Hematopoietic multipotent progenitor cell (in vitro differentiated cells): ENCODE measurements at regions not wholly inside any gene's neighbourhood (a gene's known extent, or its start where the extent isn't known, plus 50 kb on each side); places are given as distances from the start of the nearest gene placed in this dataset.
A peak's percentile ranks its signal among the peaks of the same experiment; 100 is the strongest.
"Not testable (repeated sequence)": the region's sequence is repeated elsewhere in the genome, so short reads cannot be mapped to it uniquely, and the experiment has no call there.

Source experiments
- DNase-seq, 3 donors: peaks; one replicate each; pipeline ENCODE4 v3.0.0-alpha.2; 2011 to 2015; ENCODE audit warnings: low read depth in 2 of 3, low spot score in 2 of 3

DNA sequence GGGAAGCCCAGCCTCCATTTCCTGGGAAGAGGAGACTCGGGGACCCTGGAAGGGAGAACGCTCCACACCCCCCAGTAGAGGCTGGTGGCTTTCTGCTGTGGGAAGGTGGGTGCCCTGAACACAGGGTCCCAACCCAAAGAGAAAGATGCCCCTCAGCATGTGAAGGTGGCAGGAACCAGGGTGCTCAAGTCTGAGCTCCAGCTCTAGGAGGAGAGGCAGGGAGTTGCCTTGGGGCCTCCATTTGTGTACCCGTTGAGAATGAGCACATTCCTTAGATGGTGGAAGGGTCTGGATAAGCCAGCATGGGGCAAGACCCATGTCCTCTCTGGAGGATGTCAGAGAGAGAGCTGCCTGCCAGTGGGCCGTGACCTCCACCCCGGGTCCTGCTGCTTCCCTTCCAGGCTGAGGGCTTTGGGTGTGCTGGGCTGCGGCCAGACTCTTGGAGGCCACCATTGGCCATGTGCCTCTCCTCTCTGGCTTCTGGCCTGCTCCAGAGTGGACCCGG, 212.4 kb downstream of the TBC1D2B start:
- no peak for DNase-seq

DNA sequence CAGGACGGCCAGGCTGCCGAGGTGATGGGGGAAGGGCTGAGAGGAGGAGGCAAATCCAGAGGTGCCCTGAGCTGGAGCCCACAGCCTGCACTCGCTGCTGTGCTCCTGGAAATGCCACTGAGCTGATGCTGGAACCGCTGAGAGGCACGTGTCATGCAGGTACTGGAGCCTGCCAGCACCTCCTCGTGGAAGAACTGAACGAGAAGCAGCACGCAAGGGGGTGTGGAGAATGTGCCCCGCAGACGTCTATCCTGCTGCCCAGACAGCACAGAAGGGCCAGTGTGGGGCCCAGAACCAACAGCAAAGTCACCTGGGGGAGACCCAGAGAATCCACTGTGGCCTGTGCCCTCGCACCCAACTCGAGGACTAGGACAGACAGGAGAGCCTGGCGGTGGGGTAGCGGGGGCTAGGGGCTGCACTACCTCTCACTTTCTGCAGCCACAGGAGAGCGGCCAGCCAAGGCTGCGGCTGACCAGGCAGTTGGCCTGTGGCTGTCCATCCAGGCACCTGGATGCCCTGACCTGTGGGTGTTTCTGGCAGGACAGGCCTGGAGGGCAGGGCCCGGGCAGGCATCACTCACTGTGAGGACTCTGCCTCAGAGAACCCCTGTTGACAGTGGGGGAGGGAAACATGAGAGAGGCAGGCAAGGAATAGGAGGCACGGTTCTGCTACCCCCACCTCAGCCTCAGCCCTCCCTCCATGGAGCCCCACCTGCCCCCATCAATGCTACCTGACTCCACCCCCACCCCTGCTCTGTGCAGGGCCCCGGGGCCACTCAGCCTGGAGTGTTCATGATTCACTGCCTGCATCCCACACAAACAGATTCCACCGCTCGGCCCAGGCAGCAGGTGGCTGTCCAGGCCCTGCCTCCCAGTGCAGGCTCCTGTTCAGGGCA, 213.1 kb downstream of the TBC1D2B start:
- DNase-seq, result no peak

DNA sequence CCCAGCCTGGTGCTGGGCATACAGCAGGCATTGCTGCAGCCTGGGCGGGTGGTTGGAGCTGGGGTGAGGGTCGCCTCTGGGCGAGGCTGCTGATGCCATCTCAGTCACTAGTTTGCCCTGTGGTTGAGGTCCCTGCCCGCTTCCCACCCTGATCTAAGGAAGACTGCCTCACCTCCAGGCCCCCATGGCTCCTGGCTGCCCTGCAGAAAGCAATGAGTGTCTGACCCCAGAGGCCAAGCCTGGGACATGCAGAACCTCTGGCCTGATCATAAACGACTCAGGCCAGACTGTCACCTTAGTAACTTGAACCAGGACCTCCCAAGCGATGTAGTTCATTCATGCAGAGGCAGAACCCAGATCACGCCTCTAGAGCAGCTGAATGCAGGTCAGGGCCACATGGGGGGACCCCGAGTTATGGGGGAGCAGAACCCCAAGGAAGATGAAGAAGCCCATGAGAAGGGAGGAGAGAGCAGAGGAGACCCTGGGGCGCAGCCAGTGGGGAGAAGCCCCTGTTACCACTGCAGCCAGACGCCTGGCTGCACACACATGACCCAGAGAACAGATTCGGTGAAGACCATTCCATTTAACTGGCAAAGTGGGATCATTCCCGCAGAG, 213.9 kb downstream of the TBC1D2B start:
- no peak for DNase-seq

DNA sequence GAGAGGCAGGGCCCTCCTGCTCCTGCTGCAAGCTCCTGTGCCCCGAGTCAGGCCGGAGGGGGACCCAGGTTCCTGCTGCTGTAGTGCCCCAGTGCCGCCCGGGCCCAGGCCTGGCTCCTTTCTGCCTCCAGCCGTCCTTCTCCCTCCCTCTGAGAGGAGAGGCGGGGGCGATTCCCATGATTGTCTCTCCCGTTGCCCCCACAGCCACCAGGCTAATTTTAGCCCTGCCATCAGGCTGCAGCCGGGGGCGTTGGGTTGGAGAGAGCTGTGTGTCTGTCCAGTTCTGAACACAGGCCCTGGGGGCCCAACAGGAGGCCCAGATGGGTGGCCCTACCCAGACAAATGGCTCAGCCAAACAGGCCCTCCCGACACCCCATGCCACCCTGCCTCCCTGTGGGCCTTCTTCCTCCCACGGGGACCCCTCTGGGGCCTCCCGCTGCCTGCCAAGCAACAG, 214.8 kb downstream of the TBC1D2B start:
- DNase-seq, result no peak

DNA sequence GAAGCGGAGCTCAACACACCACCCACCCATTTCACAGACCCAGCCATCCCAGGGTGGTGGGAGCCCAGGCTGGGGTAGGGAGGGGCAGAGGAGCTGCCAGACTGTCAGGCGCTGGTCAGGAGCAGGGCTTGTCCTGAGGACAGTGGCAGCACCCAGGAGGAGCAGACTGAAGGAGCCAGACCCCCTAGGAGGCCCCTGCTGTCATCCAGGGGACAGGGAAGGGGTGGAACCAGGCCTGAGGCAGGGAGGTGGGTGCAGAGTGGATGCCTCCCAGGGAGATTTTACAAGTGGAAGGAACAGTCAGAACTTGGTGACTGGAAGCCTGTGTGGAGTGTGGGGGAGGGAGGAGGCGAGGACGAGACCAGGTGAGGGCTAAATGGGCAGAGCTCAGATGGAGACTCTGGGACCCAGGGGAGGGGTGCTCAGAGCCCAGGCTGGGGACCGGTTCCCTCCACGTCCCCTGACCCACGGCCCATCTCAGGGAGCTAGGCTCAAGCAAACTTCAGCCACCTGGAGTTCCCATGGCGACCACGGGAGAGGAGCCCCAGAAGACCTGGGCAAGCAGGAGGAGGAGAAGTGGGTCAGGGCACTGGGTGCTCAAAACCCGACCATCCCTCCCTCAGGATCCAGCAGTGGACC, 215.4 kb downstream of the TBC1D2B start:
- DNase-seq, result not testable (repeated sequence)

DNA sequence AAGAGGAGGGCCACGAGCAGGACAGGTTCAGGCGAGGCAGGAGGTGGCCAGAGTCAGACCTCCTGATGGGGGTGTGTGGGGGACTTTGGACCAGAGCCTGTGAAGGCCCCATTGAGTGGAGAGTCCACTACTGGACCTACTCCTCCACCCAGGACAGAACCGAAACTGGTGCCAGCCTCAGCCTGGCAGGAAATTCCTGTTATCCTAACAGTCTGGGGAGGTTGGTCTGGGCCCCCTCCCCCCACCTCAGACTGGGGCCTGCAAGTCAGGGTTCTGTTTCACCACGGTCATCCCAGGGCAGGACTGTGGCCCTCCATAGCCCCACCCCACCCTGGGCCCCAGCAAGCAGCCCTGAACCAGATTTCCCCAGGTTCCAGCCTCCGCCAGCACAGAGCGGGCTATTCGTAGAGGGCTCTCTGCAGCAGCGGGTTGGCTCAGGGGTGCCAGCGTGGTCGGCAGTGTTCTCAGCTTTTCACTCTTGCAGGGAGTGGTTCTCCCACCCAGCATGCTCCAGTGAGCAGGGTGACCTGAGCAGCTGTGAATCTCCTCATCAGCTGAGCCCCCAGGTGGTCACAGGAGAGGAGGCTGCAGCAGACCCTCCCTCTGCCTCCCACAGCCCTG, 217.3 kb downstream of the TBC1D2B start:
- no peak for DNase-seq

DNA sequence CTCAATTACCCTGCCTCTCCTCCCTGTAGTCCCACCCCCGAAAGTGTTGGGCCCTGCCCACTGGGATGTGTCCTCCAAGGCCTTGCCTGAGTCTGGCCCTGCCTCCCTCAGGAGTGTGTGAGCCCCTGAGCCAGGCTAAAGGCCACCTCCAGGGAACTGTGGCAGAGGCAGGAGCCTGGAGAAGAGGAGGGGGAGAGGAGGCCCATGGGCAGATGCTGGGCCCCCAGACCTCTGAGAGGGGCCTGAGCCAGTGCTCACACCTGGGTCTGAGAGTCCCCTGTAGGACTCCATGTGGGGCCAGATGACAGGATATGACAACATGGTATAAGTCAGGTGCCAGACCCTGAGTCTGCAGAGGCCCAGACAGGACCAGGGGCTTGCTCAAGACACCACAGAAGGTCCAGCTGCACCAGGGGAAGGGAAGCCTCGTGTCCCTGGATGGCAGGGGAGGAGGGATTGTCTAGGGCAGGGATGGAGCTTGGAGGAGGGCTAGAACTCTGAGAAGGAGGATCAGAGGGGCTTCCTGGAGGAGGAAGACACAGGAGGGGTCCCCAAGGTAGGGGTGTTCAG, 217.9 kb downstream of the TBC1D2B start:
- no peak for DNase-seq

DNA sequence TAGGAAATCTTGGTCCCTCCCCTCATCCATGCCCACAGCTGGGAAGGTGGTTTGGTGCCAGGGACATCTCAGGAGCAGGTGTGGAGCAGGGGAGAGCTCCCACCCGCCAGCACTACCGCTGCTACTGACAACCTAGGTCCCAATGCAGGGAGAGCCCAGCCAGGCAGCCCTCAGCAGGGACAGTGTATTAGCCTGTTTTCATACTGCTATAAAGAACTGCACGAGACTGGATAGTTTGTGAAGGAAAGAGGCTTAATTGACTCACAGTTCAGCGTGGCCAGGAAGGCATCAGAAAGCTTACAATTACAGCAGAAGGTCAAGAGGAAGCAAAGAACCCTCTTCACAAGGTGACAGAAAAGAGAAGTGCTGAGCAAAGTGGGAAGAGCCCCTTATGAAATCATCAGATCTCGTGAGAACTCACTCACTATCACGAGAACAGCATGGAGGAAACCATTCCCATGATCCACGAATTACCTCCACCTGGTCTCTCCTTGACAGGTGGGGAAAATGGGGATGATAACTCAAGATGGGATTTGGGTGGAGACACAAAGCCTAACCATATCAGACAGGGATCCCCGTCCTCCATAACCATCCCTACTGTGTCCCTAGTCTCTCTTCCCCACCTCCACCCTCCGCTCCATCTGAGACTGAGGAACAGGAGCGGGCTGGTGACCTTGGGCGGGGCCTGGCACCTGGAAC, 218.6 kb downstream of the TBC1D2B start:
- peak in 2 of 3 donors; percentile 11 to 43 for DNase-seq

DNA sequence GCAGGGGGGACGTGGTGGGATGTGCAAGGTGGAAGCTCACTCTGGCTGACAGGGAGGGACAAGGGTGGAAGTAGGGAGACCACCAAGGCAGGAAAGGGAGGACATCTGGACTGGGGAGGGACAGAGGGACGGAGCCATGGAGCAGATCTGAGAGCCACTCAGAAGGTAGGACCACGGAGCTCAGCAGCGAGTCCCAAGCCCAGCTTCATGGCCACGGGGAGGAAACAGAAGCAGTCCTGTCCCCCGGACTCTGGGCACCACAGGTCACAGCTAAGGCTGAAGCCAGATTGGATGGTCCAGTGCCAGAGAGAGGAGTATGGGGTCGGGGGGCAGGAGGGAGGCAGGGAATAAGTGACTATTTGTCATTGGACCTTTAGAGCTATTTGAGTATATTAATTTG, 220.1 kb downstream of the TBC1D2B start:
- DNase-seq, result no peak

DNA sequence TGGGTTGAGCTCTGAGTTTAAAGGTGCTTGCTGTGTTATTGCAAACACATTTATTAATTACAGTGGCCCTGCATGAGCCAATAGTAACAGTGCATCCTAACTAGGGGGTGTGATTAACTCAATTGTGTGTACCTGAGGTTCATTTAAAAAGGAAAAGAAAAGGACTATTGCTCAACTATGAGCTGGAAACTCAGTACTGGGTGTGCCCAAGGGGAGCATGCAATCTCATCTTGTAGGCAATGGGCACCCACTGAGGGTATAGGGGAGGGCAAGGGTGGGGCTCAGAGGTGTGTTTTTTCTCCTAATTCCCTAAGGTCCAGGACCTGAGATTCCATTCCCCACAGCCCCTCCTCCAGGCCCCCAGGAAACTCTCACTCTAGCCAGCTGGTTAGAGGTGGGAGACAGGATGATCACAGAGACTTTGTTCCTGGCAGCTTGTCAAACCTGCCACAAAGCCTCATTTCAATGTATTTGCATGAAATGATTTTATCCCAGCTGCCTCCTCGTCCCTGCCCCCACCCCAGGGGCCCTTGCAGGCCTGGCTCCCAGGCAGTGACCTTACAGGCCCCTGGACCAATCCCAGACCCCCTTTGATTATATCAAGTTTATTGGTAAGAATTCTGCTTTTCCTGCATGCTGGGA, 220.7 kb downstream of the TBC1D2B start:
- no peak for DNase-seq

DNA sequence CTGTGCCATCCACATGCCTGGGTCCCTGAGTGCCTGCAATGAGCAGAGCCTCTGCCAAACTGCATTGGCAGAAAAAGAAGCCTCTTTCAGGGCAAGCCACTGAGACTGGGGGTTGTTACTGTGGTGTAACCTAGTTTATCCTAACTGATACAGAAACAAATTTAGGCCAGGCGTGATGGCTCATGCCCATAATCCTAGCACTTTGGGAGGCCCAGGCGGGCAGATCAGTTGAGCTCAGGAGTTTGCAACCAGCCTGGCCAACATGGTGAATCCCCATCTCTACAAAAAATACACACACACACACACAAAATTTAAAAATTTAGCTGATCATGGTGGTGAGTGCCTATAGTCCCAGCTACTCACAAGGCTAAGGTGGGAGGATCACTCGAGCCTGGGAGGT, 221.6 kb downstream of the TBC1D2B start:
- DNase-seq, result no peak

DNA sequence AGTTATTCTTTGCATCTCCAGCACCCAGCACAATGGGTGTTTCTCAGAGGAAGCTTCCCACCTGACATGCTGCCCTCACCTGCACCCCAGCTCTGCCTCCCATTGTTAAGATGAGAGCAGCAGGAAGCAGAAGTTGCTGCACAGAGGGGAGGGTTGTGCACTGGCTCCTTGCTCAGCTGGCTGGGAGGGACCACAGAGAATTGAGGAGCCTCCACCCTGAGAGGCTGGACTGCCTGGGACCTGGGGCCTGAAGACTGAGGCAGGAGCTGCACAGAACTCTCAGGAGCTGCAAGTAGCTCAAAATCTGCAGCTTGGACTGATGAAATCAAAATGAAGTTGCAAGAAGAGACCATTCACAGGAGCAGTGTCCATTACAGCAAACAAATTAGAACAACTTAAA, 222.3 kb upstream of the LINGO1 start:
- DNase-seq, result no peak

DNA sequence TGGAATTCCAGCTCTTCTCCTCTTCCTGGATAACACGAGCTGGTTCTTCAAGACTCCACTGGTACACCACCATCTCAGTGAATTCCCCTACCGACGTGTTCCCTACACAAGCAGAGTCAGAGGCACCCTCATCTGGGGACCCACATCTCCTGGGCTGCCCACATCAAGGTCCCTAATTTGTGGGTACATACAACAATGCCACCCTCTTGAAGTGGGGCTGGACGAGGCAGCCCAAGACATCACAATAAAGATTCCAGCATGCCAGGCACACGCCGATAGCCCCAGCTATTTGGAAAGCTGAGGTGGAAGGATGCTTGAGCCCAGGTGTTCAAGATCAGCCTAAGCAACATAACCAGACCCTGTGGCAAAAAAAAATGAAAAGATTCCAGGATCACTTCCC, 221.2 kb upstream of the LINGO1 start:
- no peak for DNase-seq

DNA sequence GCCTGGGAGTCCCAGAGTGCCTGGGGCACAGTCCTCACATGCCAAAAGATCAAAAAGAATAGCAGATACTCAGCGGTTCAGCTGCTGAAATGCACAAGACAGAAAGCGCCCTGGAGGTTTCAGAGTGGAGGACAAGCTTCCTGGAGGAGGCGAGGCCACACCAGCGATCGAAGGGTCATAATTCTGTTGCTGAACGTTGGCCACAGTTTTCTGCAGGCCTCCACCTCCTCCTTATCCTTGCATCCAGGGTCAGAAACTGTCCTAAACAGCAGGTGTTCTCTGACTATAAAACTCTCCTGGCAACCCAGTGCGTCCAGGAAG, 220.3 kb upstream of the LINGO1 start:
- no peak for DNase-seq

DNA sequence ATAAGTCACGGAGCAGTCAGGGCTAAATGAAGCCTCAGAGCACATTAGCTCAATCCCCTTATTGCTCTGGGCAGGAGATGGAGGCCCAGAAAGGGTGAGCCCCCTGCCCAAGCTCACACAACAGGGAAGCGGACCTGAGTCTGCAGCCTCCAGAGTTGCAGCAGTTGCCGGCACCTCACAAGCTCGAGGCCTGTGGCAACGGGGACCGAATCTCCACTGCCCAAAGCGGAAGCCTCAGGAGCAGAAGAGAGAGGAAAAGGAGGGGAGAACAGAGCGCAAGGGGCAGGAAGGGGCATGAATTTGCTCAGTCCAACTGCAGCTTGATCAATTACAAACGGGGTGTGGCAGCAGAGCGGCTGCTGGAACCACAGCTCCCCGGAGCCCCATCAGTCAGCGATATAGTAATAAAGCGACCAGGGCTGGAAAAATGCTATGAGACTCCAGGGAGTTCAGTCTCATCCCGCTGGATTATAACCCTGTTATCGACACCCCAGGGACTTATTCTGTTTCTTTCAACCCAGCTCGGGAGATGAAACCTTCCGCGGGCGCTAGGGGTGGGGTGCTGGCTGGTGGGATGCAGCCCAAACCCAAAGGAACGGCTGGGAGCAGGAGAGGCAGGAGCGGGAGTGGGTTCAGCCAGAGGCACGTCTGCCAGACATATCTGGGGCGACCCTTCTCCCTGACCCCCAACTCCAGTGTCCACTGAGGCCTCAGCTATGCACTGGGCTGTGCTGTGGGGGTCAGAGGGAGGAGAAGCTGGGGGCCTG, 219.7 kb upstream of the LINGO1 start:
- no peak for DNase-seq

DNA sequence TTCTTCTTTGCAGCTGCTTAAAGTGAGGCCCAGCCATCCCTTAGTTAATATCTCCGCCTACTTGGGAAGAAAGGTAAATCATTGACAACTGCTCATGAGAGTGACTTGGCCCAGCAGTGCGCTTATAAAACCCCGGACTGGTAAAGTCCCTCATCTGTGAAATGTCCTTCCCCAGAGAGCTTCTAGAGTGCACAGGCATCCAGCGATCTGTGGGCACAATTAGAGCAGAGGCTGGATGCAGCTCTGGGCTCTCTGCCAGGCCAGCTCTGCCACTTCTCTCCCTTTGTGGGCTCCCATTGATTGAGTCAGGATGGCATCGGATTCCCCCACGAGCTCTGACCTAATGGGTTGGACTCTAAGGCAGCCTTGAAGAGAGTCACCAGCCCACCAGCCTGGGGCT, 219.0 kb upstream of the LINGO1 start:
- no peak for DNase-seq

DNA sequence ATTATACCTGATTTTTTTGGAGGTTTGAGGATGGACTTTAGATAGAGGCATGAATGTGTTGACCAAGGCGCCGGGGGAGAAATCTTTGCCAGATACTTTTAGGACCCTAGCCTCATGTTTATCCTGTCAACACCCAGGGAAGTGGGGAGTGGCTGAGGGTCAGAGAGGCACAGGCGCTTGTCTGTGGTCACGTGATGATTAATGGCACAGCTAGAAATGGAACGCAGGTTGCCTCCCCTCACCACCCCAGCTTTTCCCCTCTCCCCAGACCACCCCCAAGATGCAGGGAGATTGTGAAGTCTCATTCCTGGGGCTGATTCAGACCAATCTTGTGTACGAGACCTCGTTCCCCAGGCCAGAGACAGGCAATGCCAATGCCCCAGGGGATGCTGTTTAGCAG, 218.4 kb upstream of the LINGO1 start:
- no peak for DNase-seq

DNA sequence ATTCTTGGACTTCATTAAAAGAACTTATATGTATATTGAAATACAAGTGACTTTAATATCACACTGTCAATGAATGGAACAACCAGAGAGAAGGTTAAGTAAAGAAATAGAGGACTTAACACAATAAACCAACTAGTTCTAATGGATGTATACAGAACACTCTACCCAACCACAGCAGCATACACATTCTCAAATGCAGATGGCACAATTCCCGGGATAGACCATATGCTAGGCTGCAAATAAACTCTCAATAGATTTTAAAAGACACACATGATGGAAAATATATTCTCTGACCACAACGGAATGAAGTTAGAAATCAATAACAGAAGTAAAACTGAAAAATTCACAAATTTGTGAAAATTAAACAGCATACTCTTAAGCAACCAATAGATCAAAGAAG, 214.3 kb upstream of the LINGO1 start:
- DNase-seq, result no peak

DNA sequence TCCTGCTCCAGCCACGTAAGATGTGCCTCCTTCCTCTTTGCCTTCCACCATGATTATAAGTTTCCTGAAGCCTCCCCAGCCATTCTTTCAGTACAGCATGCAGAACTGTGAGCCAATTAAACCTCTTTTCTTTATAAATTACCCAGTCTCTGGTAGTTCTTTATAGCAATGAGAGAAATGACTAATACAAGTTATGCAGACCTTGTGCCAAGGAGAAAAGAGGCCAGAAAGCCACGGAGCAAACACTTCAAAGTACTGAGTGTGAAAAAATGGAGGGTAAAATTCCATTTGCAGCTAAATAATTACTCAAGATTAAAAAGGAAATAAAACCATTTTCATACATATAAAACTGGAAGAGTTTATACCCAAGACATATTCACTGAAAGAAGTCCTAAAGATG, 213.6 kb upstream of the LINGO1 start:
- DNase-seq, result no peak
